HG03097 (cell line): ENCODE measurements at regions not wholly inside any gene's neighbourhood (a gene's known extent, or its start where the extent isn't known, plus 50 kb on each side); places are given as distances from the start of the nearest gene placed in this dataset.
A peak's percentile ranks its signal among the peaks of the same experiment; 100 is the strongest.
"Not testable (repeated sequence)": the region's sequence is repeated elsewhere in the genome, so short reads cannot be mapped to it uniquely, and the experiment has no call there.

Experiments used
- ATAC-seq: cut with Tn5 transposase; IDR thresholded peaks from one replicate; pipeline ENCODE4 v1.9.1; 2021; ENCODE audit not compliant: unreplicated experiment, low FRiP score

DNA sequence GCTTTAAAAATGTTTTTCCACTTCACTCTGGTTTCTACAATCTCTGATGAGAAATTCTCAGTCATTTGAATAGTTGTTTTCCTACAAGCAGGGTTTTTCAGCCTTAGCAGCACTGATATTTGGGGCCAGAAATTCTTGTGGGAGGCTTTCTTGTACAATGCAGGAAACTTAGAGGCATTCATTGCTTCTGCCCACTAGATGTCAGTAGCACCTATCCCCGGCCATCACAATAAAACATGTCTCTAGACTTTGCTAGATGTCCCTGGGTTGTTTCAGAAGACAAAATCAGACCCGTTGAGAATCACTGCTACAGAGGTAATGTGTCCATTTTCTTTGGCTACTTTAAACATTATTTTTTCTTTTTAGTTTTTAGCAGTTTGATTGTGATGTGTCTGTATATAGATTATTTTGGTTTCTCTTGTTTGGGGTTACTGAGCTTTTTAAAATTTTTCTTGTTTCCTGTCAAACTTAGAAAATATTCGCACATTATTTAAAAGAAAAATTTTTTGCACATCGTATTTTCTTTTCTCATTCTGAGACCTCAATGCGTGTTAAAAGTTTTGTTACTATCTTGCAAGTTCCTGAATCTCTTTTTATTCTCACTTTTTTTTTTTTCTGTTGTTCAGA lies 60.8 kb upstream of the CCDC179 start:
- ATAC-seq = peak; percentile 88

DNA sequence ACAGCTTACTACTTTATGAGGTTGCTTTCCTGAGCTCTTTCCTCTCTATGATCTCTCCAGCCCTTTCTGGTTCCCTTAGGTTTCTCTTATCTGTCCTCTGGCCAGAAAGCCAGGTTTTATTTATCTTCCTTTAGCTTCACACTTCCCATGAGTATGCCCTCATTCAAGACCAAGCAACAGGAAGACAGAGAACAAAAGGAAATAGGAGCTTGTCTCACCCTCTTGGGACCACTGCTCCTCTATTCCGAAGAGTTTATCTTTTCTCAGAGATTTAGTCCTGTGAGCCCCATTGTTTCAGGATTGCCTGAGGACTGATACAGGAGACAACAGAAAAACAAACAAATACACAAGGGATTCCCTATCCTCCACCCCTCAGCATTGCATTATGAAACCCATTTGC lies 62.4 kb upstream of the CCDC179 start:
- no peak for ATAC-seq

DNA sequence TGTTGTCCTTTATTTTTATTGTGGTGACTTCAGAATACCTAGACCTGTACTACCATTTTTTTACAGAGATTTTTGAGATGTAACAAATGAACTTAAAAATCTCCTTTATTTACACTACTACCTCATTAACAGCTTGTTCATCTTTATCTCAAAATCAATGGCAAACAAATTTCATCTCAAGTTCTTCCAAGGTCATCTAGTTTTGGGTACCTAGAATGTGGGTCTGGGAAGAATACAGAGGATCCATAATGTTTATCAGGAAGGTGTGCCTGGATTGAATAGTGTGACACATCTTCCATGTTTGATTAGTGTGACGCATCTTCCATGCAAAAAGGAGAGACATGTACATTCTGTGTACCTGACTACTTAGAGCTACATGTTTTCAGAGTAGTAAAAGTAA lies 63.3 kb upstream of the CCDC179 start:
- no peak for ATAC-seq

GRCh38 chr11:22926341-22926740 lies 66.1 kb upstream of the CCDC179 start:
- ATAC-seq = no peak

DNA sequence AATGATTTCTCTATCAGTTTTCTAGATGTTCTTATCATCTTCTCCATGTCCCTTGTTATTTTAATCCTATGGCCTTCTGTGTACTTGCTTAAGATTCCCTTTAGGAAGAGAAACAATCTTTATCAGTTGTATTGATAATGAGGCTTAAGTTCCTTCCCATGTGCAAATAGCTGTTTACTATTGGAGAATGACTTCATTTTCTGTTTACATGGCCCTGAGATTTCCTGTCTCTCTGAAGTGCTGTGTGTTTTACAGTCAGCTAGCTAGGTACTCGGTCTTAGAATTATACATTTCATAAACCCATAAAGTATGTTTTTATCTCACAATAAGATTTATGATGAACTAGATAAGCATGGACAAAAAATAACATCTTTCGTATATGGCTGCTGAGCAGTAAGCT lies 67.5 kb upstream of the CCDC179 start:
- no peak for ATAC-seq

GRCh38 chr11:22928207-22928917 lies 68.1 kb upstream of the CCDC179 start:
- ATAC-seq = no peak

- ATAC-seq = peak; percentile 98
Observed at GRCh38 chr11:22930816-22931594, 70.7 kb upstream of the CCDC179 start.

GRCh38 chr11:22938691-22939090 lies 78.4 kb upstream of the CCDC179 start:
- ATAC-seq = no peak

- ATAC-seq = not testable (repeated sequence)
Observed at GRCh38 chr11:22941544-22941943, 81.3 kb upstream of the CCDC179 start.

- ATAC-seq = no peak
Observed at GRCh38 chr11:22957786-22958185, 97.5 kb upstream of the CCDC179 start.

DNA sequence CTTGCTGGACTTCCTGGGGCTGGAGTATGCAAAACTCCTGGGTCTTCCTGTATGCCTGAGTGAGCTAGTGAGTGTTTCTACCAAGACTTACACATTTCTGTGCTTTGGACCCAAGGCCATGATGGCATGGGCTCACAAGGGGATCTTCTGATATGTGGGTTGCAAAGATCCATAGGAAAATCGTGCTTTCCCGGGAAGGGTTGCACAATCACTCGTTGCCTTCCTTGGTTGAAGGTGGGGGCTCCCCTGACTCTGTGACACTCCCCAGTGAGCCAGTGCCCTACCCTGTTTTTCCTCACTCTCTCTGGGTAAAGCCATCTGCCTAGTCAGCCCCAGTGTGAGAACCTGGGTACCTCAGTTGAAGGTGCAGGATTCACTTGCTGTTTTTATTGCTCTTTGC lies 114.0 kb upstream of the CCDC179 start:
- no peak for ATAC-seq

GRCh38 chr11:22976146-22976545 lies 115.9 kb upstream of the CCDC179 start:
- no peak for ATAC-seq

DNA sequence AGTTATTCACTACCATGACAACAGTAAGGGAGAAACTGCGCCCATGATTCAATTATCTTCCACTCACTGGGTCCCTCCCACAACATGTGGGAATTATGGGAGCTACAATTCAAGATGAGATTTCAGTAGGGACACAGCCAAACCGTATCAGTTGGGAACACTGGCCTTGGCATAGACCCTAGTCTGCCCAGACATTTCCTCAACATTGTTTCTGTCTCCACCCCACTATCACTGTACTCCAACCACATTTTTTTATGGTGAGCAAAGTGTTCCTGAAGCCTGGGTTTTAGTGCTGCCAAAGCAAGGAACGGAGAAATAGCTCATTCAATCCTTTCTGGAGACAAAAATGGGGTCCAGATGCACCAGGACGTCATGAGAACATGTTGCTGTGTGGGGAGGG lies 122.6 kb upstream of the CCDC179 start:
- ATAC-seq = no peak

DNA sequence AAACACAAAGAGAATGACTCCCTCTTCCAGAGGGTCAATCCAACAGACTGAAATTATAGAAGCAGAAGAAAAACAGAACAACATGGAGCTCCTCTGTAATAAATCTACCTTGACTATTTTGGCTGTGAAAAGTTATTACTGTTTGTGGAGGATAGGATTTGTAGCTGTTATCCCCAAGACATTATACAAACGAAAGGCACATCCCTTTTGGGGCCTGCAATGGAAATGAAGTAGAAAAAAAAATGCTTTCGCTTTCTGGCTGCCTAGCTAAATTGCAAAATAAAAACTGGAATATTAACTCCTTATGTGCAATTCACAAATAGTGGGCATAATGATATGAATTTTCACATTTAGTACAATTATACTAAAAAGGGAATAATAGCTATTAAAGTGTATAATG lies 123.8 kb upstream of the CCDC179 start:
- no peak for ATAC-seq

DNA sequence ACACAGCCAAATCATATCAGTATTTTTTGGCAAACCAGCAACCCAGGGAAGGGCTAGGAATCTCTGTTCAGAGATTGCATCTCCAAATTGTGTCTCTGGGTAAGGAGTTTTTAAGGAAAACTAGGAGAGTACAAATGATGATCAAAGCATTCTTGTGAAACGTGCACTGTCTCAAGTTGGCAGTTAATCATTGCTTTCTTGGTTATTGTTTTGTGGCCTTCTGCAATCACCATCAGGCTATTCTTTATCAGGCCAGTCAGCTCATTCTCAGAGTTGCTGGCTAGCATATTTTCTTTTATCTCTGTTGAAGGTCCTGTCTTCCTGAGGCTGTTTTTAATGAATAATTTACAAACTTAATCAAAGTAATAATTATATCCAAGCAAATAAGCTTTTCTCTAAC lies 129.1 kb upstream of the CCDC179 start:
- ATAC-seq = no peak

DNA sequence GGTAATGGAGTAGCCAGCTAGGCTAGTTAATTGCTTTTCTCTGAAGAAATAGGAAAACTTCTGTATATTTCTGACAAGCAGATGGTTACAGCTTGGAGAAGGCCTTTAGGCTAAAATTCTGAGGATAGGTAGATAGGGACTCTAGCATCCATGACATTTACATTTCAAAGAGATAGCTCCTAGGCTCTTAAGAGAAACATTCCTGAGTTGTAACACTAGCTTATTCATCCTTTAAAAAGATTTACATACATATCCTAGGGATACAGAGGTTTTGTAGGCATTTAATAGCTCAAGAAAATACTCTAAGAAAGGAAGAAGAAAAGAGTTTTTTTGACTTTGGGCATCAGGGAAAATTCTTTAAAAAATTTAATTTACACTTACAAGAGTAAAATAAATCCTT lies 130.9 kb upstream of the CCDC179 start:
- no peak for ATAC-seq

DNA sequence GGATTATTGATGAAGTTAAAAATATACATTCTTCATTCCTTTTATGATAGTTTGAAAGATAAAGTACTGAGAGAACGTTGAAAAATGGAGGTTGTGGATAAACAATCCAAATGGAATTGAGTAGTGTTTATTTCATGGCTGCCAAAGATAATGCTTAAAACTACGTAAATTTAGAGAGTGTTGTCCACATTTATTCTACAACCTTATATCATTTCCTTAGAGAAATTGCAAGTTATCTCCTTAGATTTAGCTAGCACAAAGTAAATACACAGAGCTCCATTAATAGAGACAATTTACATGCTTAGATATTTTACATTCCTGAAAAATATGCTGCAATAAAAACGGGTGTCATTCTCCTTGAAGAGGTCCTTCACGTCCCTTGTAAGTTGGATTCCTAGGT lies 146.5 kb upstream of the CCDC179 start:
- ATAC-seq = no peak

GRCh38 chr11:23010790-23011335 lies 150.6 kb upstream of the CCDC179 start:
- ATAC-seq = no peak

- ATAC-seq = no peak
Observed at GRCh38 chr11:23012930-23013329, 152.7 kb upstream of the CCDC179 start.

DNA sequence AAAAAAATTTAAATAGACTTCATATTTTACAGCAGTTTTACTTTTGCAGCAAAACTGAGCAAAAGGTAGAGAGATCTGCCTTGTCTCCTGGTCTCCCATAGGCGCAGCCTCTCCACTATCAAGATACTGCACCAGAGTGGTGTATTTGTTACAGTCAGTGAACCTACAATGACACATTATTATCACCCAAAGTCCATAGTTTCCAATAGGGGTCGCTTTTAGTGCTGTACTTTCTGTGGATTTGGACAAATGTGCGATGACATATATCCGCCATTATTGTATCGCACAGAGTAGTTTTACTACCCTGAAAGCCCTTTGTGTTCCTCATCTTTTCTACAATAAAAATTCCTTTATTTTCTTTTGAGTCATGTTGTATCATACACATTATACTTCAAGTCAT lies 153.2 kb upstream of the CCDC179 start:
- no peak for ATAC-seq

GRCh38 chr11:23021287-23021863 lies 161.1 kb upstream of the CCDC179 start:
- peak; percentile 66 for ATAC-seq
